WI38 (cell line): ENCODE measurements at regions not wholly inside any gene's neighbourhood (a gene's known extent, or its start where the extent isn't known, plus 50 kb on each side); places are given as distances from the start of the nearest gene placed in this dataset.

Experiments
- H3K4me3 ChIP-seq: 2 replicates; pipeline ENCODE4 v1.5.1; 2011; ENCODE audit warnings: low read depth, mild to moderate bottlenecking, control low read depth, low read length
- TF ChIP-seq, protein P1 (sequence below): IDR thresholded peaks from 2 replicates; pipeline ENCODE4 v1.5.1; 2012; ENCODE audit warnings: low read depth, mild to moderate bottlenecking, control low read depth, low read length

DNA sequence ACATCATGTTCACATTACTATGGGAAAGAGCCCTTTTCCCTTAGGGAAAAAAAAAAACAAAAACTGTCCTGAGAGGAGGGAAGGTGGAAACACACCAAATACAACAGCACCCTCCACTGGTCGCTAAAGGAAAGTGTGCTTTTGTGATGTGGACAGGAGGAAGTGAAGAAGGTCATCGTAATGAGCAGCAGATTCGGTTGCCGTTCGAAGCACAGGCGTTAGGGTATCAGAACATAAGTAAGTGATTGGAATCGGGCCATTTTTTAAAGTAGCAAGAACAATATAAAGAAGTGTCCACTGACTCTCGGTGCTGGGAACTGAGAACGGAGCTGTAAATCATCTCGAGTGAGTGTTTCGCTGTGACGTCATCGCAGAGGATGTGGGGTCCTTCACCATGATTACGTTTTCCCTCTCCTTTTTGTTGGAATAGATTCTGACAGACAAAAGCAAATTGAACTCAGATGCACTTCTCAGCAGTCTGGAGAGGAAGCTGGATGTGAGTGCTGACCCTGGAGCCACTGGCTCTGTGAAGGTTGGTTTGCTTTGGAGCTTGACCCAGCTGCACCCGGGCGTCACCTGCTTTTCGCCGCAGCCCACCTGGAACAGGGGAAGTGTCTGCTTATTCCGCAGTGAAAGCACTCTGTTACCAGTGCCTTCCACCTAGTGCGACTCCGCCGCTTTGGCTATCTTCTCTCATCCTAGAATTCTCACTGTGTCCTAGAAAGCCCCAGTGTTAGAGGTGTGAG, 203.6 kb upstream of the GMDS start:
- peak overlapping the region; percentile 24 for H3K4me3 ChIP-seq
- TF ChIP-seq, protein P1, sequence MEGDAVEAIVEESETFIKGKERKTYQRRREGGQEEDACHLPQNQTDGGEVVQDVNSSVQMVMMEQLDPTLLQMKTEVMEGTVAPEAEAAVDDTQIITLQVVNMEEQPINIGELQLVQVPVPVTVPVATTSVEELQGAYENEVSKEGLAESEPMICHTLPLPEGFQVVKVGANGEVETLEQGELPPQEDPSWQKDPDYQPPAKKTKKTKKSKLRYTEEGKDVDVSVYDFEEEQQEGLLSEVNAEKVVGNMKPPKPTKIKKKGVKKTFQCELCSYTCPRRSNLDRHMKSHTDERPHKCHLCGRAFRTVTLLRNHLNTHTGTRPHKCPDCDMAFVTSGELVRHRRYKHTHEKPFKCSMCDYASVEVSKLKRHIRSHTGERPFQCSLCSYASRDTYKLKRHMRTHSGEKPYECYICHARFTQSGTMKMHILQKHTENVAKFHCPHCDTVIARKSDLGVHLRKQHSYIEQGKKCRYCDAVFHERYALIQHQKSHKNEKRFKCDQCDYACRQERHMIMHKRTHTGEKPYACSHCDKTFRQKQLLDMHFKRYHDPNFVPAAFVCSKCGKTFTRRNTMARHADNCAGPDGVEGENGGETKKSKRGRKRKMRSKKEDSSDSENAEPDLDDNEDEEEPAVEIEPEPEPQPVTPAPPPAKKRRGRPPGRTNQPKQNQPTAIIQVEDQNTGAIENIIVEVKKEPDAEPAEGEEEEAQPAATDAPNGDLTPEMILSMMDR, result peak; percentile 71

DNA sequence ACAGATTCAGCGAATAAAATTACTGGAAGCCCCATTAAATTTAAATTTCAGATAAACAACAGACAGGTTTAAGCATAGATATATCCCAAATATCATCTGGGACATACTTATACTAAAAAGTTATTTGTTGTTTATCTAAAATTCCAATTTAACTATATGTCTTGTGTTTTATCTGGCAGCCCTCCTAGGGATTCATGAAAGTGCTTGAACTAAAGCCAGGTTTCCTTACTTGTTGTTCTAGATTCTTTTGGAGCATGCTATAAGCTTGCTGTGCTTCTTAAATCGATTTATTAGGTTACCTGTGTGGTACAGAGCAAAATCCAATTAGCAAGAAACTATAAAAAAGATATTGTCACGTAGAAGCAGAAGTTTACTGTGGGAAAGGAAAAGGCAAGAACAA, 202.5 kb upstream of the GMDS start:
- TF ChIP-seq, protein P1, result no peak

DNA sequence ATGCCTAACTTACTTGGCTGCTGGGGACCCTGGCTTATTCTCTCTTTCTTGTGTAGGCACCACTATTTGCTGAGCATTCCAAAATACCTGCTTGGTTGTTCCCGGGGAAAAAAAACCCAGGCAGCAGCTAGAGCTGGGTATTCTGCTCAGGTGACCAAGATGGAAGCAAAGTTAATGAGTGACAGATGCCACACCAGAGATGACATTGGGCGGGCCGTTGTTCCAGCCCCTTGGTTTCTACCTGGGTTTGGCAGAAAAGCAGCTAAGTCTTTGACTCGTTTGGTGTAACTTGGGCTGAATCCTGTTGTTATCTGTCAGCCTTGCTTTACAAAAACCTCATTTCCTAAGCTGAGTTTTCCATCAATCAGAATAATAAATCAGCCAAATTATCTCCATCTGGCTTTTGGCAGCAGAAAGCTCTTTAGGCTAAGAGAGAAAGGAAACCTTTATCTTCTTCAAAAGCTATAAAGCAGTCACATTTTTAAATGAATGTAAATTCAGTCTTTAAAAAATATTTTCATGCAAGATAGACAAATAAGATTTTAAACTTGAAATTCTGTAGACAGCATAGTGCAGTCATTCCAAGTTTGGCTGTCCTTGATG, 202.0 kb upstream of the GMDS start:
- TF ChIP-seq, protein P1, result no peak

More for the DNA sequence above, 202.5 kb upstream of the GMDS start:
- H3K4me3 ChIP-seq, result no peak overlapping the region

DNA sequence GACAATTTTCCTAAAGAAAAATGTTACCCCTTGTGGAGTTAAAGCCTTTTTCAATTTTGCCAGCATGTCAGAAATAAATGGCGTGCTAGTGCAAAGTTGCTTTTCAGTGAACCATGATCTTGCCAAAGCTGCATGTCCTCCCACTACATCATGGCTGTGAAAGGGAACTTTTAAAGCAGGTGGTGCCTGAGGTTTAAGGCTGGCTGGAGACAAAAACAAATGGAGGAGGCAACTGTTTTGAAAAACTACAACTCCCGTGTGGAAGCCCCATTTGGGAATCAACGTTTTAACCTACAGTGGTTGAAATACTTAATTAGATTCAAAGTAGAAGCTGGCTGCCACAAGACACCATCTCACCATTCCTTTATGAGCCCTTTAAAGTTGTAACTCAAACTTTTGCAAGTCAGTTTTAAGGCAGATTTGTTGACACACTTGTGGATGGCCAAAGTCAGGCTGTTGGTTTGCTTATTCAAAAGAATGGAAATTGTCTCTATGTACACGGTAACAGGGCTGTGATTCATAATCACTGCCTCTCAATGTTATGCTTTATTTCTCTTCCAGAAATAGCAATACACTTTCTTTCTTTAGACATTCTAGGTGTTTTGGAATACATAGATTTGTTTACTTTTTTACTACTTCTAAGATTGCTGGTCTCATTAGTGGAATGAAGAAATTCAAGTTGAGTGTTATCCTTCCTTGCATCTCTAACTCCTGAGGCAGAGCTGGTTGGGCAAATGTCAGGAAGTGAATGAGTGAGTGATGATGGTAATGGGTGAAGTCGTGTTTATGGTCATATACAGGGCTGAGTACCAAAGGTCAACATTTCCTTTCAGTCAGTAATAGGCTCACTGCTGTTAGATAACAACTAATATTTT, 196.4 kb upstream of the GMDS start:
- no peak overlapping the region for H3K4me3 ChIP-seq
- TF ChIP-seq, protein P1, result no peak

More for the DNA sequence above, 202.0 kb upstream of the GMDS start:
- no peak overlapping the region for H3K4me3 ChIP-seq

DNA sequence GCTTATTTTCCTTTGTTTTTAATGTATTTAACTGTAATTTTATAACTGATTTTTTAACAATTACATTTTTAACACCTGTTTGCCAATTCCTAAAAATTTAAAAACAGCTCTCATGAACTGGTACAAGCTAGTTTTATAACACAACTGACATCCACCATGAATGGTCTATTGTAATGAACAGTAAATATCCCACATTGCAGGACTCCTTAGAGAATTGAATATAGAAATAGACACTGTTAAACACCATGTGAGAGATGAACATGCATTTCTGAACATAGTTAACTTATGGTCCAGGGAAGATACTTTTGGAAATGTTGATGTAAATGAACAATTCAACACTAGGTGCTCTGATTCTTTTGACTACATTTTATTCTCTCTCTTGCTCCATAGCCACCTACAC, 195.1 kb upstream of the GMDS start:
- TF ChIP-seq, protein P1, result no peak
- no peak overlapping the region for H3K4me3 ChIP-seq

DNA sequence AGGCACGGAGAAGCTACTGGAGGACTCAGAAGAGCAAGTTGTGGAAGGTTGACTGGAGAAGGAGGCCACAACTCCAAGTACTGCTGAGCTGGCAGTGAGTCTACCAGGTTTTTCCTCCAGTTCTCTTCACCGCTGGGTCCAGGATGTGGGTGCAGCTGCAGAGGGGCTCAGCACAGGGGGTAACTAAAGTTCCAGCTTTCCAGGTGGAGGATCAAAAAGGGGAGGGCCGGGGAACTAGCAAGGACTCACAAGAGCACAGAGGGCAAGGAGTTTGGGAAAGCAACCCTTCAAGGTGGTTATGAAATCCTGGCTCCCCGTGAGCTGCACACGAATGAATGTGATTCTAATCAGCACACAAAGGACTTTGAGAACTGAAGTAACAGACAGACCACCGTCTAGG, 194.2 kb upstream of the GMDS start:
- TF ChIP-seq, protein P1, result no peak
- H3K4me3 ChIP-seq, result no peak overlapping the region
